ENCODE measurements at regions not wholly inside any gene's neighbourhood (a gene's known extent, or its start where the extent isn't known, plus 50 kb on each side); places are given as distances from the start of the nearest gene placed in this dataset.

- no peaks in the 10 kb centered on the region for H3K27me3 ChIP-seq (ENCODE audit: insufficient read depth, low read length)
- H4K20me1 ChIP-seq (ENCODE audit: control insufficient read depth, insufficient read depth, insufficient read length) = no peaks in the 10 kb centered on the region
- H3K79me2 ChIP-seq (ENCODE audit: insufficient read depth, low read length) = no peaks in the 10 kb centered on the region
- no peak overlapping the region for H2BK20ac ChIP-seq (ENCODE audit: low read depth, low read length, poor library complexity, severe bottlenecking)
- H3K27me3 Mint-ChIP-seq (ENCODE audit: low read depth) = peaks cover 36% of the 10 kb centered on the region
- no CpG with 5 or more reads among the region's 2 CpGs for WGBS (ENCODE audit: extremely low coverage, insufficient read length, low lambda C conversion rate)
- no peak overlapping the region for H3K27ac ChIP-seq (ENCODE audit: insufficient read length, low read depth, low read length)
- H2BK120ac ChIP-seq (ENCODE audit: low read depth, low read length, poor library complexity, severe bottlenecking) = no peak overlapping the region
- peaks cover 2 to 8% of the 10 kb centered on the region in 2 experiments; a peak in 3 of 4 replicates for H3K4me1 Mint-ChIP-seq
- no peaks in the 10 kb centered on the region for H3K79me1 ChIP-seq (ENCODE audit: insufficient read depth, low read depth, low read length, poor library complexity, severe bottlenecking)
- no peaks in the 10 kb centered on the region for H3K23me2 ChIP-seq (ENCODE audit: insufficient read length, low read depth, low read length, poor library complexity, severe bottlenecking)
- H2BK5ac ChIP-seq (ENCODE audit: insufficient read length, low read length) = no peak overlapping the region
- H3K36me3 Mint-ChIP-seq (ENCODE audit: insufficient read depth in 1 of 3, low read depth in 3 of 3) = peaks cover 9 to 17% (median 9%) of the 10 kb centered on the region in 3 experiments; a peak in 6 of 7 replicates
- H2BK12ac ChIP-seq (ENCODE audit: insufficient read length, low read depth, low read length) = no peak overlapping the region
- H3K4ac ChIP-seq (ENCODE audit: low read depth, low read length) = no peak overlapping the region
- no peak for TF ChIP-seq CTCF (conservative IDR thresholded peaks at IDR 0.05)
- H4K5ac ChIP-seq (ENCODE audit: insufficient read length, low read depth, low read length) = no peak overlapping the region
- H3K4me1 ChIP-seq (ENCODE audit: insufficient read depth, low read length) = 0 out of 2 replicates have a peak, but pooled peaks cover under 1% of the 10 kb centered on the region
- no peak for DNase-seq
- peaks cover 6% of the 10 kb centered on the region for H3K9me3 ChIP-seq (ENCODE audit: control insufficient read depth, low read depth, low read length)
- H2AFZ ChIP-seq (ENCODE audit: low read length) = no peak overlapping the region
- no peak overlapping the region for H2BK15ac ChIP-seq (ENCODE audit: low read depth, low read length)
- H3K9me3 Mint-ChIP-seq = peaks cover 12 to 23% of the 10 kb centered on the region in 2 experiments
- H3T11ph ChIP-seq (ENCODE audit: low read length) = no peak overlapping the region
- no peak overlapping the region for H3K9ac ChIP-seq (ENCODE audit: extremely low read depth, insufficient read length, low read length)
- no peak overlapping the region for H3K18ac ChIP-seq (ENCODE audit: insufficient read length, low read depth, low read length)
- no peak overlapping the region for H3K4me2 ChIP-seq (ENCODE audit: insufficient read depth, insufficient read length, low read length)
- no peak overlapping the region for H3K27ac Mint-ChIP-seq
- H3K4me3 Mint-ChIP-seq = no peak overlapping the region
- no peak overlapping the region for H2AK5ac ChIP-seq (ENCODE audit: insufficient read length, low read length)
- H4K8ac ChIP-seq (replicated peaks; ENCODE audit: insufficient read length, low read depth, low read length) = no peak overlapping the region
- no peak overlapping the region for H3K14ac ChIP-seq (ENCODE audit: insufficient read depth, low read length)
- H4K91ac ChIP-seq (ENCODE audit: insufficient read length, low read depth, low read length) = no peak overlapping the region
- H3K56ac ChIP-seq (ENCODE audit: insufficient read length, low read depth, low read length) = no peak overlapping the region
- no peak overlapping the region for H3K23ac ChIP-seq (ENCODE audit: insufficient read length, low read depth, low read length)
Observed at GRCh38 chr6:14266266-14266665, 148.7 kb downstream of the CD83 start.
